ENCODE measurements at regions not wholly inside any gene's neighbourhood (a gene's known extent, or its start where the extent isn't known, plus 50 kb on each side); places are given as distances from the start of the nearest gene placed in this dataset.

DNA sequence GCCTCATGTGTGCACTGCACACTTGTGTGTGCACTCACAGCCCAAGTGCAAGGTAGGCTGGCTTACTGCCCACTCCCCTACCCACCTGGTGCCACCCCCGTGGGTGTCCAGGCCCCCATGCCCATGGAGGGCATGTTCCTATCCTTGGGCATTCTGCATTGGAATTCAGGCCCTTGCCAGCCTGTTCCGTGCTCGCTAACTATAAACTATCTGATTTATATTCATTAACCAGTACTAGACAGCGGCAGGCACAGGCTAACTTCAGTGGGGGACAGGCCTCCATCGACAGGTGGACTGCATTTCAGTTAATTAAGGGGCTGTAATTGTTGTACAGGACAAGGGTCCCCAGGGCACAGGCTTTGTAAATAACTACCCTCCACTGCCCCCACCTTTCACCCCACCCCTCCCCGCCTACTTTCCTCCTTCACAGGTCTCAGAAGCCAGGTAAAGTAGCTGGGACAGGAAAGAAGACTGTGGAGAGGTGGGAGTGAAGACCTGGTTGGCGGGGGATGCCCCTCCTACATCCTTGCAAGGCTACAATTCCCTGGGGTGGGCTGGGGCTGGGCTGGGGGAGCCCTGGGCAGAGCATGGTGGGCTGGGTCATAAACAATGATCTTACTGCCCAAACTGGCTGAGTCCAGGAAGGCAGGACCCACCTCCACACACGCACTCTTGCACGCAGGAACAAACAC, 119.0 kb upstream of the LHX1 start:
- no peak for DNase-seq

DNA sequence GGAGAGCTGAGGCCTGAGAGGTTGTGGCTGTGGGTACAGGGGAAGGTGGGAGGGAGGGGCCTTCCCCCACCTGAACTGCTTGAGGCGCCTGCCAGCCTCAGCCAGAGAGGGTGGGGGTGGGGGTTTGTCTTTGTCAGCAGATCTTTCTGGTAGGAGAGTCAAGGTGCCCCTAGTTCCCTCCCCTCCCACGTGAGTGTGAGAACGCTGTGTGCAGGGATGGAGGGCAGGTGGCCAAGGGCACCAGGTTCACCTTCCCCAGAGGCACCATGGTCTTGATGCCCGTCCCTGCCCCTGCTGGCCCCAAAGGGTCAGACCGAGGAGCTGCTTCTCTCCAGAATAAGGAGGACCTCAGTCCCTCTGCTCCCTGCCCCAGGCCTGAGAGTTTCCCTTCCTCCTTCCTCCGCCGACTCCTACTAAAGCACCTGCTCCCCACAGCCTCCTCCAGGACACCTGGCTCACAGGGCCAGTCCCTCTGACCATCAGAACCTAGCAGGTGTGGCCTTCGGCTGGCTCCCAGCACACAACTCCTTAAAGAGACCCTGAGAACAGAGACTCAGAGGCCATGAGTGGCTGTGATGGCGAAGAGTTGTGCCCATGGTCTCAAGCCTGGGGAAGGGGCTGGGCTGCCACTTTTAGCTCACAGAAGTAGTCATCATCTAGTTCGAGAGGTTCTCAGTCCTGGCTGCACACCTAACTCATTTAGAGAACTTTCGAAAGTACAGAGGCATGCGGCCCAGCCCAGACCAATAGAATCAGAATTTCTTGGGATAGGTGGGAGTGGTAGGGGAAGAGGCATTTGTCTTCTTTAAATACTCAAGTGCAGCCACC, 113.2 kb upstream of the LHX1 start:
- no peak for DNase-seq

DNA sequence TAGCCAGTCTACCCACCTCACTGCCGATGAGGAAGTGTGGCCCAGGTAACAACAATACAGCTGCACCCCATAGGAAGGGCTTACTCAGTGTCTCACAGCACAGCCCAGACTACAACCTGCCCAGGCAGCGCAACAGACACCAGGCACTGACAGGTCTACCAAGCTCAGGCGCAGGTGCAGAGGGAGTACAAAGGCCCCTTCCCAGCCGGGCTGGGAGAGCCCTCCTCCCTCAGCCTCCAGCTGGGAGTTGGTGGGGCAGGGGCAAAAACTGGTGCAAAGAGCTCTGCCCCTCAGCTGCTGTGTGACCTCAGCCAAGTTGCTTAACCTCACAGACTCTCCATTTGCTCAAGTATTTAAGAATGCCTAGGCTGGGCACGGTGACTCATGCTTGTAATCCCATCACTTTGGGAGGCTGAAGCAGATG, 112.6 kb upstream of the LHX1 start:
- DNase-seq = no peak

DNA sequence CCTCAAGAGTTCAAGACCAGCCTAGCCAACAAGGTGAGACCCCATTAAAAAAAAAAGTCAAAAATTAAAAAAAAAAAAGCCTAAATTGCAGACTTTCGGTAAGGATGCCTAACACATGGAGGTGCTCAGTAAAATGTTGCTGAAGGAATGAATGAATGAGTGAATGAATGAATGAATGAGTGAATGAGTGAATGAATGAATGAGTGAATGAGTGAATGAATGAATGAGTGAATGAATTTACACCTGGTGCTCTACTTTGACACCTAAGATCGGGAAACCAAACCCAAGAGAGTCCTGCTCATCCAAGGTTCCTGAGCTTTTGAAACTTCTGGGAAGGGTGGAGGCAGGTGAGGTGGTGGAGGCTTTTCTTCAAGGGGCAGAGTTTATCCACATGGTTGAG, 112.2 kb upstream of the LHX1 start:
- DNase-seq = no peak

DNA sequence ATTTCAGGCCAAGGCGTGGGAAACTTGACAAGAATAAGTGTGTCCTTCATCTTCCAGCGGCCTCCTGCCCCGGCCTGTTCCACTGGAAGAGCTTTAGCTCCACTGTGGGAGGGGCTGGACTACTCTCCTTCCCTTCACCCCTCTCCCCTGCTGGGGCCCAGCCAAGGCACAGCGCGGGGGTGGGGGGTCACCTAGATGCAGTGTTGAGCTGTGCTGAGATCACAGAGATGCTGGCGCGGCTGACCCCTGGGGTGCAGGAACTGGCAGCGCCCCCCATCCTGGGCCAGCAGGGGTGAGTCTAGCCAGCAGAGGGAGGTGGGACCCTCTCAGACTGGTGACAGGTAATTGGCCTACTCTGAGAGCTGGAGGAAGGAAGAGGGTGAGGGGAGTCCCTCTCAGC, 111.8 kb upstream of the LHX1 start:
- DNase-seq = no peak

DNA sequence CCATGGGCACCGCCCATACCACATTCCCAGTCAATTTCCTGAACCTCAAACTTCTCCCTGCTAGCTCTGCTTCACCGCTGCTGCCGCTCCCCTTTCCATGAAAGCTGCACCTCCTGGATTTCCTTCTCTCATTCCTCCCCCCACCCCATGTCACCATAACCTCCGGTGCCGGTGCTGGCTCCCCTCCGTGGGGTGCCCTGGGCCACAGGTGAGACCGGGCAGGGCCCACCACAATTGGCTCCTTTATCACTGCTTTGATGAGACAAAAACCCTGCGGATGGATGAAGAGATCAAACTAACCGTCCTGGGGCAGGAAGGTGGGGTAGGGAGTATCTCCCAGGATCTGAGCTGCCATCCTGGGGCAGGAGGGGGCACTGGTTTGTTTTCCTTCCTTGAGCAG, 111.3 kb upstream of the LHX1 start:
- DNase-seq = no peak

DNA sequence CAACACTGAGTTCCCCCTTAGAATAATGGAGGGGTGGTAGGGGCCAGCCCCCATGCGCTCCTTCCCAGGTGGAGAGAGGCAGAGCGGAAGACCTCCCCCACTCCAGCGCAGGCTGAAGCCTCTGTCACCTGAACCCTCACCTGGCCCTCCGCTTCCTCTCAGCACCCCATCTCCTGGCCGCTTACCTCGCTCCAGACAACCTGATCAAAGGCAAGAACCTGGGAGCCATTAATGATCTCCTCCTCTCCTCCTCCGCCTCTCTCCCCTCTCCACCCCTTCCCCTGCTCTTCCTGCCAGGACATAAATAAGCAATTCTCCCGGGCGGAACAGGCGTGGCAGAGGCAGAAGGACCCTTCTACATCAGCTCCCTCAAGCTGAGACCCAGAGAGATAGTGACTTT, 110.2 kb upstream of the LHX1 start:
- no peak for DNase-seq

DNA sequence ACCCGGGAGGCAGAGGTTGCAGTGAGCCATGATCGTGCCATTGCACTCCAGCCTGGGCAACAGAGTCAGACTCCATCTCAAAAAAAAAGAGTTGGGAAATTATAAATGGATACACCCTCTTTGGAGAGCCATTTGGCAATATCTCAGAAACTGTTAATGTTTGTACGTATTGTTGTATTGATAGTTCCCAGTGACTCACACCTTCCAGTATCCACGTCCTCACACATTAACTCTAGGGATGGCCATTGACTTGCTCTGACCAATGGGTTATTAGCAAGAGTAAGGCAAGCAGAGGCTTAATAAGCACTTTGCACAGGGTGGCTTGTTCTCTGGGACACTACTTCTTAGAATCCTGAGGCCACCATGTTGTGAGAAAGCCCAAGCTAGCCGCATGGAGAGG, 107.6 kb upstream of the LHX1 start:
- DNase-seq = no peak

DNA sequence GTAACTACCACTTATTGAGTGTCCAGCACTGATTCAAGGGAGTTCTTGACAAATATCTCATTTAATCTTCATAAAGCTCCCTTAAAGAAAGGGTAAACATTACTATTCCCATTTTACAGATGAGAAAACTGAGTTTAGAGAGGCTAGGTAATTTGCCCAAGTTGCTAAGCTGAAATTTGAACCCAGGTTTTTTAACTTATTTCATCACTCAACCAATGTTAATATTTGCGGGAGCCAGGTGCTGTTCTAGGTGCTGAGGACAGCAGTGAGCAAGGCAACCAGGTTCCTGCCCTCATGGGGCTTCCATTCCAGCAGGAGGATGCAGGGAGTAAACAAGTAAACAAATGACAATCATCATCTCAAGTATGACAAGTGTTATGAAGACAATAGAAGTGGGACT, 104.0 kb upstream of the LHX1 start:
- no peak for DNase-seq

DNA sequence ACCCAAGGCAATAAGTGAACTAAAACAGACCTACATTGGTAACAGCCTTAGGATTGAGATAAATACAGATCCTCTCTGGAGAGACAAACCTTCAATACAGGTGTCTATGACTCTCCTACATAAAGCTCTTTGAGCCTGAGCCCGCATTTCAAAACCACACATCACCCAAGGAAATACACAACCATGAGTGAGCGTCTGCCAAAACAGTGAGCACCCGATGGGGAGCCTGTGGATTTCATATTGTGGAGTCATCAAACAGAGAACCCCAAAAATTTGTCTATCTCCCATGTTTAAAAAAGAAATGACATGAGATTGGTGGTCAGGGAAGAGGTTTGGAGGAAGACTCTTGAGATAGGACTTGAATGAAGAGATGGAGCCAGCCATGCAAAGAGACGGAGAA, 102.2 kb upstream of the LHX1 start:
- DNase-seq = no peak

DNA sequence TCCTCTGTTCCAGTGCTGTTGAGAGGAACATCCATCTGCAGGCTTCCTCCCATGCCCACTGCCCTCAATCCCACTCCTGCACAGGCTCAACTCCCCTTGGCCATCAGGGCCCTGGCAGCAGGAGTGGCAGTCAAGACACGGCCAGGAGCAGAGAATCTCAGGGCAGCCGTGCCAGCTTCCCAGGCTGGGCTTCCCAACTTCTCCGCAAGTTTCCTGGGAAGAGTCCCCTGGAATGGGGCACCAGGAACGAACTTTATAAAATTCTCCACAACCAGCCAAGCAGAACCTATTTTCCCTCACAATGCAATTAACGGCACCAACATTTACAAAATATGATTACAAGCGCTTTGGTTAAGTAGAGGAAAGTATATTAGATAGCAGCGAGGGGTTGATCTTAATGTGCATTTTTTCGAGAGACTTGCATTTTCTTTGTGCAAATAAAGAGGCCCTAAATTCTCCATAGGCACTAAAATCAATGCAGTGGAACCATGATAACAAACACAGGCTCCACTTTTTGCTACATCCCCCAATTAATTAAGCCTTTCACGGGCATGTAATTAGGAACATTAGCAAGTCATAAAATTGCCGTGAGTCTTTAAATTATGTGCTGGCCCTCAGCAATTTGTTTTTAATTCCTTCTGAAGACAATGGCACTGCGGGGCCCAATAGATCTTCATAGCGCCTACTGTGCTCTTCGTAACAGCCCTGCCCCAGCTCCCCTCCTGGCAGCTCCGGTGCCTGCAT, 99.9 kb upstream of the LHX1 start:
- no peak for DNase-seq

DNA sequence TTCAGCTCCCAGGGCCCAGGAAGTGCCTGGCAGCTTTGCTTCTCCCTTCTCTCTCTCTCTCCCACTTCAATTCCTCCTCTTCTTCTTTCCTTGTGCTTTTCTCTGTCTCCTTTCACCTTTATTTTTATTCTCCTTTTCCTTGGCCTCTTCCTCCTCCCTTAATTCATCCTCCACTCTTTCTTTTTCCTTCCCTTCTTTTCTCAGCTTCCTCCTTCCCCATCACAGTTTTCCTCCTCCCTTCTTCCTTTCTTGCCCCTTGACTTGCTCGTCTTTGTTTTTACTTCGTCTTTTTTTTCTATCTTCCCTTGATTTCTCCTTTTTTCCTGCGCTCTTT, 99.4 kb upstream of the LHX1 start:
- DNase-seq = no peak

DNA sequence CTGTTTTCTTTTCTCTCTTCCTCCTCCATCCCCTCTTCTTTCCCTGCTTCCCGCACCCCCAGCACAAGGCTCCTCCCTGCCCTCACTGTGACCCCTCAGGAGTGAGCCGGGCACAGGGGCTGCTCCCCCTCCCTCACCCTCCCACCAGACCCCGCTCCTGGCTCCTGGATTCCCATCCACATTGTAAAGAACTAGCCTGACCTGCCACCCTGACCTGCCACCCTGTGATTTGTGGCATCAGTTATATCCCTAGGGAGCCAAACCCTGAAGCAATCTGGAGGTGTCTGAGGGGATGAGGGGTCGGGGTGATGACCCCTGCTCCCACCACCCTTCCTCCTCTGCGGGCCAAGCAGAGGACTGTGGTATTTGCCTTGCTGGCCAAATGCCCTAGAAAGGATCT, 98.0 kb upstream of the LHX1 start:
- DNase-seq = no peak

DNA sequence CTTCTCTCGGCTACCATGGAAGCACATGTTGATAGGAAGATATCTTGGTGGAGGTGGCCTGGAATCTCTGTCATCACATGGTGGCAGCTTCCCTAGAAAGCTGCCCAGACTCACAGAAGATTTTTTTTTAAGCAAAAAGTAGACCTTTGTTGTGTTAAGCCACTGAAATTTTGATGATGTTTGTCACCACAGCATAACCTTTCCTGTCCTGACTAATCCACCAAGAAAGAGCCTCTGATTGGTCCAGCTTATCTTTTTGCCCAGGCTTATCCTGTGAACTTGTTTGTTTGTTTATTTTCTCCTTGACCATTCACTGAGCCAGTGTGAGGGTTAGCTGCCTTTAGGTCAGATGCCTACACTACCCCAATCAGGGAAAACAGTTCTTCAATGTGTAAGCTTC, 96.5 kb upstream of the LHX1 start:
- no peak for DNase-seq

DNA sequence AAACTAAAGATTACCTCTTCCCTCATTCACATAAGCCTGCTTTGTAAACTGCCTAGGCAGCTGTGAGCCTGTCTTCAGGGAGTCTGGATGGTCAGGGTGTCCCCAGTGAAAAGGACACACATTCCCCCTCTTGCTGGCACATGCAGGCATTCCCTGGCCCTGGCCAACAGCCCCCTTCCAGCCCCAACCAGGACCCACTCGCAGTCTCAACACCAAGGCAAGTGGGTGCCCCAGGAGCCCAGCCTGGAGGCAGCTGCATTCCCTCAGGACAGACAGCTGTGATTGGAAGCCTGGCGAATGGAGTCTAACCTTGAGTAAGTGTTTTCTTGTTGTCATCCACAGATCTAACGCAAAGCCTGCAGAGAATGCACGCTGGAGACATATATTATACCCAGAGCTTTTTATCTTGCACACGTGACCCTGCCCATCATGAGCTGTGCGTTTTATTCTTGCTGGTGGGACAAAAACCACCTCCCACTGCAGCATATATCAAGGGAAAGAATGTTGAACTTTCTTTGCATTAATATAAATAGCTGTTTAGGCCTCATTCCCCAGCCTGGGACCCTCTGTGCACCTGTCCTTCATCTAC, 95.0 kb upstream of the LHX1 start:
- DNase-seq = no peak

DNA sequence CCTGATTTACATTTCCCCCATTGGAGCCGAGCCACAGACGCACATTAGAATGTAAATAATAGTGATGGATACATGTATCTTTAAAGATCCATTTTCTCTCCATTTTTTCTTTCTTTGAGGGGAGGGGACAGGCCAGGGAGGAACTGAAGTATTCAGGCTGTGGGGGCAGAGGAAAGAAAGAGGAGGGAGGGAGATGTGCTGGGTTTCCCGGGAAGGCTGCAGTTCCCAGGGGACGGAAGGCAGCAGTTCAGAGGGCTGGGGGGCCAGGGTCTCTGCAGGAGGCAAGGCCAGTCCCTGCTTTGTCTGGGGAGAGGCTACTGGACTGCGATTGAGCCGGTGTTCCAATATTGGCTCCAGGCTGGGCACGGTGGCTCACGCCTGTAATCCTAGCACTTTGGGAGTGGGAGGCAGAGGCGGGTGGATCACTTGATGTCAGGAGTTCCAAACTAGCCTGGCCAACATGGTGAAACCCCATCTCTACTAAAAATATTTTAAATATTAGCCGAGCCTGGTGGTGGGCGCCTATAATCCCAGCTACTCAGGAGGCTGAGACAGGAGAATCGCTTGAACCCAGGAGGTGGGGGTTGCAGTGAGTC, 94.2 kb upstream of the LHX1 start:
- no peak for DNase-seq

DNA sequence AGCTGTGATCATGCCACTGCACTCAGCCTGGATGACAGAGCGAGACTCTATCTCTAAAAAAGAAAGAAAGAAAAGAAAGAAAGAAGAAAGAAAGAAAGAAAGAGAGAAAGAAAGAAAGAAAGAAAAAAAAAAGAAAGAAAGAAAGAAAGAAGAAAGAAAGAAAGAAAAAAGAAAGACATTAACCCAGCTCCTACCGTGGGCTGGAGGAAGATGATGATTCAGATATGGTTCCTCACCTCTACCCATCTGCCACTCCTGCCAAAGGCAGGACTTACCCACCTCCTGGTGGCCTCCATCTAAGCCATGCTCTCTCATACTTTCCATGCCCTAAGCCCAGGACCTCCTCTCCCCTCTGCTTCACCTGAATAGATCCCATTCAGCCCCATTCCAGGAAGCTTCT, 93.3 kb upstream of the LHX1 start:
- DNase-seq = no peak

DNA sequence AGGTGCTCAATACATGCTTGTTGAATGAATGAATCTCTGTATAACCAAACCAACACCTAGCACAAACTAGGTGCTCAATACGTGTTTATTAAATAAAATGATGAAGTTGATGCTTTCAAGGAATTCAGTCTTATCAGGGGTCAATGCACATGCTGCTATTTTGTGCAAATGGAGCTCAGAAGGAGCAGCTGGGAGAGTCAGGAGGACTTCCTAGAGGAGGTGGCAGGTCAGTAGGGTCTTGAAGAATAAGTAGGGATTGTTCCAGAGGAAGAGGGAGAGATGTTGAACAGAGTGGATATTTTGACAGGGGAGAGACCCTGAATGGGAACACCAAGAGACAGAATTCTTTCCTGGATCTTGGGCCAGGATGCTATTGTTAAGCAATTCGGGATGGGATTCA, 92.7 kb upstream of the LHX1 start:
- DNase-seq = no peak

DNA sequence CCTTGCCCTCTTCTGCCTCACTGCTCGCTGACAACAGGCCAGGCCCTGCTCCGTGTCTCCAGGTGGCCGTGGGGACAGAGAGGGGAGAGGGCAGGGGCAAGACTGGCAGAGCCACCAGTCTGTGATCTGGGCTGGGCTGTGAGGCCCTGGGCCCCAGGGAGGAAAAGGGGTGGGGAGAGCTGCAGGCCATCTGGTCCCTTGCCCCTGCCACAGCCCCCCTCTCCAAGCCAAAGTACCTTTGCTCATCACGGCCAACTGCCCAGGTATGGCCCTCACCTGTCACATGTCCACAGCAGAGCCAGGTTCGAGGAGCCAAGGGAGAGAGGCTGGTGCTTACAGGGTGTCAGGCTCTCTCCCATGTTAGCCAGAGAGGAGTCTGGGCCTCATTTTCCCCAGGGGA, 91.4 kb upstream of the LHX1 start:
- DNase-seq = no peak

DNA sequence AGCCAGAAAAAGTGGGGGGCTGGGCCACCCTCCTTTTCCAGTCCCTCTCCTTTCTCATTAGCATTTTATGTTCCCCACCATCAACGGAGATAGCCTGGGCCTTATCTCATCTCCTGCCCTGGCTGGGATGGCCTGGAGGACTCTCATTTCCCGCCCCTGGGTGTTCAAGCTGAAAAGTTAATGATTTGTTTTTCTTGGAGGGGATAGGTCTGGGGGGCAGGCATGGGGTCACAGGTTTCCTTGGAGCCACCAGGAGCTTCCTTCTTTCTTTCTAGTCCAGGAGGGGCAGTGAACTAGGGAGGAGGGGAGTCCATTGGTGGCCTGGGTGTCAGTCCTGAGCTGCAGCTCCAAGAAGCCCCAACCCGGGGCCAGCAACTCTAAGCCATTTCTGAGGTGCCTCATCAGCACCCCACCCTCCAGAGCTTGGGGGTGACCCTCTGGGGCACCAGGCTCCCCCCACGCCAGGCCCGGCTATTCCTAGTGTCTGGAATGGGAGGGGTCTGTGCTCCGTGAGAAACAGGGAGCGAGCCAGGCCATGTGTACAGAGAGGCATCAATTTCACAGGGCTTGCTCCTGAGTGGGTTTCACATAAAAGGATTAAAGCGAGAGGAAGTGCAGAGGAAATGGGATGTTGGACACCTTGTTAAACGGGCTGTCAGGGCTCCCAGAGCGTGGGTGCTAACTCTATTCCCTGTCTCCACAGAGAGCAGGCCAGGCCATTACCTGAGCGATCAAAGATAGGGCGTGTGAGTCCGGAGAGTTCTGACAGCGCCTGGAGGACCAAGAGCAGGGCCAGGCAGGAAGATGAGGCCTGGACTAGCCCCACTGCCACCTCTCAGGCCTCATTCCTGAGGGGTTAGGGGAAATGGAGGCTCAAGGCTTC, 90.6 kb upstream of the LHX1 start:
- DNase-seq = no peak

DNA sequence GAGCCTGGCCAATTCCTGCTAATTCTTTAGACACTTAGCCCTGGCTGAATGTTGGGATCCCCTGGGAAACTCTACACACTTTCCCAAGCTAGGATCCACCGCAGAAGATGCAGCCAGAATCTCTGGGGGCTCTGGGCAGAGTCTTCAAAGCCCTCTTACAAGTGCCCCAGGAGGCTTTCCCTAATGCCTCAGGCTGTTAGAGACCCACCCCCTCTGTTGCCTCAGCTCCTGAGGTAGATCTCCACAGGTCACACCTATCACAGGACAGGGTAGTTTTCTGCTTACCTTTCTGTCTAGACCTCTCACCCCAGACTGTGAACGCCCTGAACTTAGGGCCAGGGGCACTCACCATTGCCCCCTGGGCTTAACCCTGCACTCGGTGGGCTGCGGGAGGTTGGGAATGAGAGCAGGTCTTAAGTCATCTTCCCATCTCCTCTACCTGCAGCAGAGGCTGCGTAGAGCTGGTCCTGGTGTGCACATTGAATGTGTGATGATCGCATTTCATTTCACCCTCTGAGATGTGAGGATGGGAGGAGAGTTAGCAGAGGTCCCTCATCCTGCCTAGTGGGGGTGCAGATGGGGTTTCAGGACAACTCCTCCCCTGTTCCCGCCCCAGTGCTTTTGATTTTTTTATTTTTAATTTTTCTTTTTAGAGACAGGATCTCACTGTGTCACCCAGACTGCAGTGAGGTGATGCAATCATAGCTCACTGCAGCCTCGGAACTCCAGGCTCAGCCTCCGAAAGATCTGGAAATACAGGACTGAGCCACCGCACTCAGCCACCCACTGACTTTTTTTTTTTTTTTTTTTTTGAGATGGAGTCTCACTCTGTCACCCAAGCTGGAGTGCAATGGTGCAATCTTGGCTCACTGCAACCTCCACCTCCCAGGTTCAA, 89.0 kb upstream of the LHX1 start:
- DNase-seq = no peak
